Progenitor cell of endocrine pancreas (in vitro differentiated cells): ENCODE measurements at regions not wholly inside any gene's neighbourhood (a gene's known extent, or its start where the extent isn't known, plus 50 kb on each side); places are given as distances from the start of the nearest gene placed in this dataset.

Source experiments
- DNase-seq: peaks from one replicate; pipeline ENCODE4 v3.0.0; 2021; ENCODE audit warnings: low spot score; ENCODE audit not compliant: unreplicated experiment
- H3K27ac Mint-ChIP-seq: 2 replicates; pipeline ENCODE4 v1.8.0; 2021; ENCODE audit warnings: mild to moderate bottlenecking, moderate library complexity, mixed read lengths
- H3K27me3 Mint-ChIP-seq: 2 replicates; pipeline ENCODE4 v1.8.0; 2021; ENCODE audit warnings: mixed read lengths
- H3K36me3 Mint-ChIP-seq: 2 replicates; pipeline ENCODE4 v1.8.0; 2022; ENCODE audit warnings: mixed read lengths; ENCODE audit not compliant: insufficient read depth
- H3K4me1 Mint-ChIP-seq: 2 replicates; pipeline ENCODE4 v1.8.0; 2021; ENCODE audit warnings: low read depth, mixed read lengths
- H3K4me3 Mint-ChIP-seq: 2 replicates; pipeline ENCODE4 v1.8.0; 2021; ENCODE audit warnings: low read depth, mild to moderate bottlenecking, moderate library complexity, mixed read lengths
- H3K9me3 Mint-ChIP-seq: 2 replicates; pipeline ENCODE4 v1.8.0; 2021; ENCODE audit warnings: low read depth, mixed read lengths
- TF ChIP-seq, protein P1 (sequence below): fragments of 200-600 bp; sonication (generic); IDR thresholded peaks from one replicate; pipeline ENCODE4 v1.5.0; 2021; ENCODE audit warnings: antibody characterized with exemption, mild to moderate bottlenecking; ENCODE audit not compliant: unreplicated experiment

DNA sequence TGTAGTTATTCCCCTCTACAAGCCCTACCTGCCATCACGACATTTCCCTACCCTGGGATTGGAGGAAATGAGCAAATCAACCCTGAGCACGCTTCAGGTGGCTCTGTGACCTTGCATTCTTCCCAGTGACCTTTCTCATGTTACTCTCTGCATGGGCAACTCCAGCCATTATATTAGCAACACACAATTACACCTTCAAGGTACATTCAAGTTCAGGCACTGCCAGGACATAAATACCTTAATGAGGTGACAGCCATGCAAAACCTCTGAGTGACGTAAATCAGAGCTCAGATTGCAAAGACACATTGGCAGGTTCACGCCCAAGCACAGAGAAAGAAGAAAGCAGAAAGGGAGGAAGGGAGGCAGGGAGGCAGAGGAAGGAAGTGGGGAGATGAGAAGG, 68.7 kb upstream of the ALK start:
- no peak overlapping the region for H3K4me3 Mint-ChIP-seq
- TF ChIP-seq, protein P1, sequence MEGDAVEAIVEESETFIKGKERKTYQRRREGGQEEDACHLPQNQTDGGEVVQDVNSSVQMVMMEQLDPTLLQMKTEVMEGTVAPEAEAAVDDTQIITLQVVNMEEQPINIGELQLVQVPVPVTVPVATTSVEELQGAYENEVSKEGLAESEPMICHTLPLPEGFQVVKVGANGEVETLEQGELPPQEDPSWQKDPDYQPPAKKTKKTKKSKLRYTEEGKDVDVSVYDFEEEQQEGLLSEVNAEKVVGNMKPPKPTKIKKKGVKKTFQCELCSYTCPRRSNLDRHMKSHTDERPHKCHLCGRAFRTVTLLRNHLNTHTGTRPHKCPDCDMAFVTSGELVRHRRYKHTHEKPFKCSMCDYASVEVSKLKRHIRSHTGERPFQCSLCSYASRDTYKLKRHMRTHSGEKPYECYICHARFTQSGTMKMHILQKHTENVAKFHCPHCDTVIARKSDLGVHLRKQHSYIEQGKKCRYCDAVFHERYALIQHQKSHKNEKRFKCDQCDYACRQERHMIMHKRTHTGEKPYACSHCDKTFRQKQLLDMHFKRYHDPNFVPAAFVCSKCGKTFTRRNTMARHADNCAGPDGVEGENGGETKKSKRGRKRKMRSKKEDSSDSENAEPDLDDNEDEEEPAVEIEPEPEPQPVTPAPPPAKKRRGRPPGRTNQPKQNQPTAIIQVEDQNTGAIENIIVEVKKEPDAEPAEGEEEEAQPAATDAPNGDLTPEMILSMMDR: no peak
- H3K27ac Mint-ChIP-seq: no peak overlapping the region
- no peaks in the 10 kb centered on the region for H3K36me3 Mint-ChIP-seq
- no peak for DNase-seq
- H3K9me3 Mint-ChIP-seq: no peaks in the 10 kb centered on the region
- peaks cover 3% of the 10 kb centered on the region for H3K4me1 Mint-ChIP-seq
- H3K27me3 Mint-ChIP-seq: no peaks in the 10 kb centered on the region

DNA sequence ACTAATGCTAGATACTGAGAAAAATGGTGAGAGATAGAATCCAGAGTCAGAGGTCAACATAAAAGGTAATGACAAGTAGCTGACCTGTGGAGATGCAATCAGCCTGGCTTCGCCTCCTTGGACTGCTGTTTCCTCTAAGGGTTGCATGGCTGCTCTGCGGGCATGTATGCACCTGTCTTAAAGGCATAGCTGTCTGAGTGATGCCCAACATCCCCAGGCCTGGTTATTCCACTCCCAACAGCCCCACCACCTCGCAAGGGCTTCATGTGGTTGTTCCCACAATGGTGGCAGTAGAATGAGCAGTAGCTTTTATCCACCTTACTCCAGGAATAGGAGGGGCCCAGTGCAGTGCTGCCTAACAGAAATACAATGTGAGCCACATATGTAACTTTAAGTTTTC, 69.7 kb upstream of the ALK start:
- Mint-ChIP-seq H3K4me1 (peaks cover 3% of the 10 kb centered on the region), H3K27me3 (no peaks in the 10 kb centered on the region), H3K9me3 (no peaks in the 10 kb centered on the region), H3K36me3 (no peaks in the 10 kb centered on the region), H3K4me3 (no peak overlapping the region), H3K27ac (no peak overlapping the region)
- DNase-seq: no peak
- TF ChIP-seq, protein P1: no peak

DNA sequence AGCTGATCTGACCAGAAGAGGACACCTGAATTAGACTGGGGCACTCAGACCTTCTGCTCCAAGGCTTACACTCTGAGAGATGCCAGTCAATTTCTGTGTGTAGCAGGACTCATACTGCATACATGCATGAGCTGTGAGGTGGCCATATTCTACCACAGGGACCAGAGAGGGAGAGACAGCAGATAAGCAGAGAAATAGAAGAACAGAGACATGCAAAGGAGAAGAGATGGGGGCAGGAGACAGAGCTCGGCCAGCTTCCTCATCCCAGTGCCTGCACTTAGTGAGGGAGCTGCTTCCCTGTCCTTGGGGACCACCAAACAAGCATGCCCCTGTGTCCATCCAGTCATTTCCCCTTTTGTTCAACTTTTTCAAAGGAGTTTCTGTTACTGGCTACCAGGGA, 73.9 kb upstream of the ALK start:
- DNase-seq: no peak

DNA sequence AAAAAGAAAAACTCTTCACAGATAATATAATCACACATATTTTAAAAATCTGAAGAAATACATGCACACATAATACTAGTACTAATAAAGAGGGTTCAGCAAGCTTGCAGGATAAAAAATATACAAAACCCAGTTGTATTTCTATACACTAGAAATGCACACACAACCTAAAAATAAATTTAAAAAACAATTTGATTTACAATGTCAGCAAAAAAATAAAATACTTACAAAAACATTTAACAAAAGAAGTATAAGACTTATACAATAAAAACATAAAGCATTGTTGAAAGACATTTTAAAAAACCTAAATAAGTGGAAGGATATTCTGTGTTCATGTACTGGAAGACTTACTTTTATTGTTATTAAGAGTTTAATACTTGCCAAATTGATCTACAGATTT, 81.7 kb upstream of the ALK start:
- Mint-ChIP-seq H3K36me3 (no peaks in the 10 kb centered on the region), H3K27ac (no peak overlapping the region), H3K4me1 (no peaks in the 10 kb centered on the region), H3K9me3 (peaks cover 3% of the 10 kb centered on the region), H3K4me3 (no peak overlapping the region), H3K27me3 (no peaks in the 10 kb centered on the region)
- no peak for DNase-seq
- TF ChIP-seq, protein P1: no peak

More for the DNA sequence above, 73.9 kb upstream of the ALK start:
- Mint-ChIP-seq H3K4me1 (peaks cover 2% of the 10 kb centered on the region), H3K27me3 (no peaks in the 10 kb centered on the region), H3K4me3 (no peak overlapping the region), H3K27ac (no peak overlapping the region), H3K36me3 (no peaks in the 10 kb centered on the region), H3K9me3 (no peaks in the 10 kb centered on the region)
- TF ChIP-seq, protein P1: no peak

DNA sequence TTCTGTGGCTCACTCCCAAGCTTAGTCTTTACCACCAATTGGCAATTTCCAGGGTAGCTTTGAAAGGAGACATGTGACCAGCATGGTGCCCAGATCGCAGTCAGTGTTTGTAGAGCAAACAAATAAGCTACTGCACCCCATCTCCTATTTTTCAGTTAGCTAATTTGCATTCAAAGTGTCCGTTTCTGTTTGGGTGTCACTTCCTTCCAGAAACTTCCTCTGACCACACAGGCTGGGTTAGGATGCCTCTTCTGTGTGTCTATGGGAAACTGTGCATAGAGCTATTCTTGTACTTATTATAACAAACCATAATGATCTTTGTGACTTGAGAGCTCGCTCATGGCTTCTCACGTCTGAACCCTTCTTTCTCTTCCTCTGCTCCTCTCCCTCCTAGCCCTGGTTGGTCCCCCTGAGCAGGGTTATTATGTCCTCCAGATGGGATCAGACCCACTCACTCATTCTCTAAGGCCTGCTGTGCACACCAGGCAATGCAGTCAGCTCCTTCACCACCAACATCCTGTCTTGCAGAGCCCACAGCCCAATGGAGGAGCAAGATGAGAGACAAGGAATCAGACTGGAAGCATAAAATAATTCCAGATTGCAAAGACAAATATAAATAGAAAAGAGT, 101.2 kb upstream of the ALK start:
- no peak overlapping the region for H3K27ac Mint-ChIP-seq
- no peak overlapping the region for H3K4me3 Mint-ChIP-seq
- no peaks in the 10 kb centered on the region for H3K9me3 Mint-ChIP-seq
- TF ChIP-seq, protein P1: no peak
- H3K4me1 Mint-ChIP-seq: no peaks in the 10 kb centered on the region
- peaks cover 12% of the 10 kb centered on the region for H3K27me3 Mint-ChIP-seq
- DNase-seq: no peak
- H3K36me3 Mint-ChIP-seq: no peaks in the 10 kb centered on the region
